GM23338 (cell line): ENCODE measurements at regions not wholly inside any gene's neighbourhood (a gene's known extent, or its start where the extent isn't known, plus 50 kb on each side); places are given as distances from the start of the nearest gene placed in this dataset.

ENCODE experiments used
- ATAC-seq: fragments of 200-7000 bp; cut with Tn5 transposase; 3 replicates; pipeline ENCODE4 v1.9.1; 2020
- DNase-seq: peaks from one replicate; pipeline ENCODE4 v3.0.0-alpha.2; 2015; ENCODE audit warnings: low spot score
- H2AFZ ChIP-seq: fragments of 200-600 bp; sonication (generic); 2 replicates; pipeline ENCODE4 v1.8.0; 2016; ENCODE audit warnings: antibody characterized with exemption, mild to moderate bottlenecking, moderate library complexity
- H3F3A ChIP-seq: fragments of 200-600 bp; sonication (generic); replicated peaks from 2 replicates; pipeline ENCODE4 v1.8.0; 2017; ENCODE audit warnings: antibody characterized with exemption, mixed run types, low read depth
- H3K27ac ChIP-seq: fragments of 200-600 bp; sonication (generic); 2 replicates; pipeline ENCODE4 v1.6.1; 2016; ENCODE audit warnings: low read depth
- H3K27me3 ChIP-seq: fragments of 200-600 bp; sonication (generic); 2 replicates; pipeline ENCODE4 v1.8.0; 2016; ENCODE audit warnings: mild to moderate bottlenecking, mixed run types, moderate library complexity; ENCODE audit not compliant: insufficient read depth
- H3K36me3 ChIP-seq: fragments of 200-600 bp; sonication (generic); 2 replicates; pipeline ENCODE4 v1.8.0; 2016; ENCODE audit warnings: mild to moderate bottlenecking; ENCODE audit not compliant: insufficient read depth
- H3K4me1 ChIP-seq: fragments of 200-600 bp; sonication (generic); 2 replicates; pipeline ENCODE4 v1.8.0; 2016; ENCODE audit warnings: mild to moderate bottlenecking, moderate library complexity; ENCODE audit not compliant: insufficient read depth
- H3K4me2 ChIP-seq: fragments of 200-600 bp; sonication (generic); 2 replicates; pipeline ENCODE4 v1.7.1; 2017; ENCODE audit warnings: mixed run types
- H3K4me3 ChIP-seq: fragments of 200-600 bp; sonication (generic); 2 replicates; pipeline ENCODE4 v1.6.1; 2016; ENCODE audit warnings: mixed run types
- H3K79me2 ChIP-seq: fragments of 200-600 bp; sonication (generic); replicated peaks from 2 replicates; pipeline ENCODE4 v1.8.0; 2017; ENCODE audit warnings: mild to moderate bottlenecking; ENCODE audit not compliant: insufficient read depth
- H3K9me2 ChIP-seq: fragments of 200-600 bp; sonication (generic); 2 replicates; pipeline ENCODE4 v1.8.0; 2017; ENCODE audit not compliant: insufficient read depth
- H4K20me1 ChIP-seq: fragments of 200-600 bp; sonication (generic); replicated peaks from 2 replicates; pipeline ENCODE4 v1.8.0; 2017; ENCODE audit warnings: mild to moderate bottlenecking; ENCODE audit not compliant: insufficient read depth
- H3K27ac Mint-ChIP-seq: 2 replicates; pipeline ENCODE4 v1.8.0; 2020; ENCODE audit warnings: inconsistent platforms, mild to moderate bottlenecking, moderate library complexity, mixed read lengths
- H3K27me3 Mint-ChIP-seq: 3 replicates; pipeline ENCODE4 v1.8.0; 2022; ENCODE audit warnings: low read depth, mild to moderate bottlenecking, moderate library complexity, mixed read lengths, inconsistent platforms; ENCODE audit not compliant: insufficient read depth, poor library complexity
- H3K36me3 Mint-ChIP-seq: 3 replicates; pipeline ENCODE4 v1.8.0; 2021; ENCODE audit warnings: low read depth, mild to moderate bottlenecking, inconsistent platforms, moderate library complexity, mixed read lengths
- H3K4me1 Mint-ChIP-seq: 3 replicates; pipeline ENCODE4 v1.8.0; 2020; ENCODE audit warnings: mild to moderate bottlenecking, inconsistent platforms, mixed read lengths
- H3K4me3 Mint-ChIP-seq: 3 replicates; pipeline ENCODE4 v1.8.0; 2021; ENCODE audit warnings: moderate library complexity, mild to moderate bottlenecking, inconsistent platforms, mixed read lengths
- H3K9me3 Mint-ChIP-seq: 3 replicates; pipeline ENCODE4 v1.8.0; 2020; ENCODE audit warnings: moderate library complexity, mild to moderate bottlenecking, inconsistent platforms, mixed read lengths
- CREB1 ChIP-seq: fragments of 250-450 bp; sonication (Bioruptor Pico); IDR thresholded peaks from 2 replicates; pipeline ENCODE4 v1.5.0; 2020; ENCODE audit warnings: low read depth, mild to moderate bottlenecking, moderate library complexity
- CTCF ChIP-seq, 2 experiments: fragments of 200-600 bp in 1 of 2; sonication (generic) in 1 of 2; conservative IDR thresholded peaks; 2 replicates each; pipeline versions ENCODE4 v1.5.1 to v1.6.1; 2016 to 2017; ENCODE audit warnings: antibody characterized with exemption in 2 of 2, low read depth in 2 of 2, mild to moderate bottlenecking in 2 of 2, moderate library complexity in 1 of 2
- EZH2 ChIP-seq: fragments of 200-600 bp; sonication (generic); IDR thresholded peaks from one replicate; pipeline ENCODE4 v1.8.0; 2017; ENCODE audit warnings: antibody characterized with exemption, mild to moderate bottlenecking, low read depth; ENCODE audit not compliant: unreplicated experiment
- JUNB ChIP-seq: IDR thresholded peaks from one replicate; pipeline ENCODE4 v1.6.1; 2016; ENCODE audit warnings: antibody characterized with exemption; ENCODE audit not compliant: unreplicated experiment
- NANOG ChIP-seq: IDR thresholded peaks from 2 replicates; pipeline ENCODE4 v1.6.1; 2016; ENCODE audit warnings: antibody characterized with exemption, borderline replicate concordance

- no peak overlapping the region for H3K27ac Mint-ChIP-seq
- H3K4me3 ChIP-seq = no peak overlapping the region
- H2AFZ ChIP-seq = no peak overlapping the region
- H3K4me1 Mint-ChIP-seq = no peaks in the 10 kb centered on the region
- H3K9me3 Mint-ChIP-seq = no peaks in the 10 kb centered on the region
- H3K79me2 ChIP-seq = no peaks in the 10 kb centered on the region
- H3K36me3 ChIP-seq = no peaks in the 10 kb centered on the region
- no peaks in the 10 kb centered on the region for H3F3A ChIP-seq
- ATAC-seq = no peak
- DNase-seq = no peak
- H4K20me1 ChIP-seq = no peaks in the 10 kb centered on the region
- no peak overlapping the region for H3K27ac ChIP-seq
- no peaks in the 10 kb centered on the region for H3K9me2 ChIP-seq
- H3K4me3 Mint-ChIP-seq = no peak overlapping the region
- no peaks in the 10 kb centered on the region for H3K36me3 Mint-ChIP-seq
- H3K27me3 ChIP-seq = no peaks in the 10 kb centered on the region
- TF ChIP-seq EZH2 = no peak
- TF ChIP-seq CTCF (conservative IDR thresholded peaks at IDR 0.05; ENCODE audit: low read depth in 2 of 2) = no peak
- no peaks in the 10 kb centered on the region for H3K4me1 ChIP-seq
- H3K4me2 ChIP-seq = no peak overlapping the region
- no peaks in the 10 kb centered on the region for H3K27me3 Mint-ChIP-seq
Measured at GRCh38 chr14:28284546-28285300, 481.9 kb upstream of the FOXG1 start.

GRCh38 chr14:28294834-28295440 is 471.6 kb upstream of the FOXG1 start:
- Mint-ChIP-seq H3K27me3 (peaks cover 8% of the 10 kb centered on the region), H3K9me3 (peaks cover 17% of the 10 kb centered on the region), H3K4me1 (peaks cover 2% of the 10 kb centered on the region; the same call in 1 of the 3 replicates), H3K27ac (no peak overlapping the region), H3K4me3 (no peak overlapping the region), H3K36me3 (peaks cover 14% of the 10 kb centered on the region)
- DNase-seq (peak; percentile 70), ATAC-seq (peak; percentile 64)
- no peaks in the 10 kb centered on the region for H3K79me2 ChIP-seq
- no peak overlapping the region for H3K27ac ChIP-seq
- H3F3A ChIP-seq = no peaks in the 10 kb centered on the region
- H3K4me2 ChIP-seq = no peak overlapping the region
- H3K4me3 ChIP-seq = no peak overlapping the region
- no peaks in the 10 kb centered on the region for H3K4me1 ChIP-seq
- H2AFZ ChIP-seq = peak overlapping the region; percentile 89
- 0 out of 2 replicates have a peak, but pooled peaks cover 9% of the 10 kb centered on the region for H3K9me2 ChIP-seq
- H4K20me1 ChIP-seq = no peaks in the 10 kb centered on the region
- TF ChIP-seq NANOG (no peak), CREB1 (CRISPR knock-in tag) (no peak), JUNB (no peak), EZH2 (no peak), CTCF (conservative IDR thresholded peaks at IDR 0.05; ENCODE audit: low read depth in 2 of 2) (peak; percentile 63 to 71)
- no peaks in the 10 kb centered on the region for H3K27me3 ChIP-seq
- no peaks in the 10 kb centered on the region for H3K36me3 ChIP-seq
